Endometrial microvascular endothelial cells (primary cell): ENCODE measurements at regions not wholly inside any gene's neighbourhood (a gene's known extent, or its start where the extent isn't known, plus 50 kb on each side); places are given as distances from the start of the nearest gene placed in this dataset.
"Not testable (repeated sequence)": the region's sequence is repeated elsewhere in the genome, so short reads cannot be mapped to it uniquely, and the experiment has no call there.

ENCODE experiments used
- in situ Hi-C: cut with HindIII; loops from 2 replicates; pipeline ENCODE4 v1.10.0; 2017; ENCODE audit warnings: low sequenced_read_pairs, low pct_unique_long_range_greater_than_20kb; ENCODE audit errors: inconsistent ontology term

DNA sequence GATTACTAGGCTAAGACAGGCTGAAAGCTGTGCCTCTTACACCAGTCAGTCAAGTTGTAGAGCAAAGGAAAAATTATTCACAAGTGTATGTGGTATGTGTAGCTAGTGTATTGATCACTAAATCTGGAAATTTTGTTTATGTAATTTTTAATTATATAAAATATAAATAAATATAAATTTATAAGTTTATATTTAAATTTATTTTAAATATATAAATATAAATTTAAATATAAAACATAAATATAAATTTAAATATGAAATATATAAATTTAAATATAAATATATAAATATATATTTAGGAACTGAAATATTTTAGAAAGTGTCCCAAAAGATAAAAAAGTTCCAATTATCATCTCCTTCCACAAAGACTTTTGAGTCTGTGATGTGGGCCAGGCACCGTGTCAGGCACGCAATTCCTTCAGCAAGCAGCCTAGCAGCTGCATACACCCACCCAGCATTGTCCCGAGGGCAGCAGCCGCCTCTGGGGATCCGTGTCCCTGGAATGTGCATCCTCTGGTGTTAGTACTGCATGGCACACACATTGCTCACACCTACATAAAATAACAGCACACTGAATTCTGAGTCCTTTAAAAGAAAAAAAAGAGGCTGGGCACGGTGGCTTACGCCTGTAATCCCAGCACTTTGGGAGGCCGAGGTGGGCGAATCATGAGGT lies 1098.0 kb downstream of the BRD1 start:
- in situ Hi-C loops, result no loop called here

DNA sequence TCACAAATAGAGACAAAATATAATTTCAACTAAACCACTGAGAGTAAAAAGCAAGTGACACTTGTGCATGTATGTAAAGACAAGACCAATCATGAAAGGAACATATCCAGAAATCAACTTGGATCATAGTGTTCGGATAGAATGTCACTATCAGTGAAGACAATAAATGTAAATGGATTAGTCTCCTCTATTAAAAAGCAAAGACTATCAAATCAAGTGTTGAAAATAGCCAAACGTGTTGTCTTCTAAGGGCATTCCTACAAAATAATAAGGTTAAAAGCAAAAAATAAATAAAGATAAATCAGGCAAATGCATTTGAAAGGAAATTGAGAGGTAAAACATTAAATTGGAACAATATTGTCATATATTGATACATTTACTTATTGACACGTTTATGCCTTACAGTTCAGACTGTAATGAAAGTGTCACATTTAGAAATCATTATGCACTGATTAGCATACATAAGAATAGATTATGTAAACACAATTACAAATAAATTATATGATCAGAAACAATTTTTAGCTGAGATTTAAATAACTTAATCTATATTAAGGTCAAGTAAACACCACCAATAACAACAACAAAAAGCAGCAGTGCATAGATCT lies 1100.1 kb downstream of the BRD1 start:
- in situ Hi-C loops, result no loop called here

DNA sequence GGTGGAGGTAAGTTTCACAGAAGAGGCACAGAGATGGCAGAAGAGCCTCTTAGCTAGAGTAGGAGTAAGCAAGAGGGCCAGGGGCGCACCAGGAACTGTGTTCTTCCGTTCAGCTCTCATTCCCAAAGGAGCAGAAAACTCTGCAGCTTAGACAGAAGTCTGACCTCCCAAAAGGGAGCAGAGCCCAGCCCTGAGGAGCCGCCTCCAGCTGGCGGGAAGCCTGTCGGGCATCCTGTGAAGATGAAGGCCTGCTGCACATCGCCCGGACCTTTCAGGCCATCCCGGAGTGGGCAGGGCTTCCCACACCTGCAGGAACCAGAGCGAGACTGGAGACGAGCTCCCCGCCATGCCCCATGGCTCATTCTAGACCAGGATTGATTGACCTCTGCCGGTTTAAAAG lies 1102.8 kb downstream of the BRD1 start:
- in situ Hi-C loops, result no loop called here

DNA sequence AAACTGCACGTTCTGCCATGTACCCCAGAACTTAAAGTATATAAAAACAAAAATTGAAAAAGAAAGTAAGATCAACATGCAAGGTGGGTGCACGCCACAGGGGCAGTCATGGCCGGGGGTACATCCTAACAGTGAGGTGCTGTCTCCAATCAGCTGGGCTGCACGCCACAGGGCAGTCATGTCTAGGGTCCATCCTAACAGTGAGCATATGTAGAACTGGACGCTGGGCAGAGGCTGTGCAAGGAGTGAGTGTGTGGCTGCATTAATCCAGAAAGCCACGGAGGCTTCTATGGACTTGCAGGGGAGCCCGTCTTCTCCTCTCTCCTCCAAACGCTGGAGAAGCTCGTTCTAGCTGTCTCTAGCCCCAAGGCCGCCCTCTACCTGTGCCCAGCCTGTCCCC lies 1105.0 kb downstream of the BRD1 start:
- in situ Hi-C loops, result no loop called here

DNA sequence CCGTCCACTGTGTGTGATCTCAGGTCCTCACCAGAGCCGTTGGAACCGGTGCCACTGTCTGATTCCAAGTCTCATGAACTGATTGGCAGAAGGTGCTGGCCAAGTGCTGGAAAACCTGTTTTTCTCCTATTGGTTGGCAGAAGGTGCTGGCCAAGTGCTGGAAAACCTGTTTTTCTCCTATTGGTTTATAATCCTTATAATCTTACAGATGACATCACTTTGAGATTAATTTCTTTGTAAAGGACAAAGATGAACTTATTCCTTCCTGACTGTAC lies 1106.3 kb downstream of the BRD1 start:
- in situ Hi-C loops, result no loop called here

- in situ Hi-C loops, result no loop called here
Measured at GRCh38 chr22:48720662-48721394, 1106.8 kb downstream of the BRD1 start.

DNA sequence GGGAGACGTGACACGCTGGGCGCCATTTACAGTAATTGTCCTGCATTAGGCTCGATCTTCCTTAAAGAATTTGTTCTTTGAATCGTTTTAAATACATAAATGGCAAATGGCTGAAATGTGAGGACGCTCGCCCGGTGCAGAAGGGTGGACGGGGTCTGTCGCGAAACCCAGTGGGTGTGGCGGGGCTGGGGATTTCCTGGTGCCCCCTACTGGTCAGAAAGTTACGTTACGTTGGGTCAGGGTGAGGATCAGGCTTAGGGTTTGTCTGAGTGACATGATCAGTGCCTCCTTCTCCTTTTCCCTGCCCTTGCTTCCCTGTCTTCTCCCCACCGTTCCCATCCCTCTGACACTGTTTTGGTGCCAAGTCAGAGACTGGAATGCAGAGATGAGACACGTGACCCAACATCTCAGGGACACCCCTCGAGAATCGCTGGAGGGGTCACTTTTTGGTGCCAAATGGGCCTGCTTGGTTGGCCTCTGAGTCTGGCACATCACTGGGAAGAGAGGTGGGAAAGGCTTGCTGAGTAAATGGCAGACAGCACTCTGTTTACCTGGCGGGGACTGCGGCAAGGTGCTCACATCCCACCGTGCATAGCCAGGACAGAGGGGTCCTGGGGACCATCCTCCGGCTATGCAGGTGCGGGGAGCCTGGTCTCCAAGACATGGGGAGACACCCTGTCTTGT lies 1107.6 kb downstream of the BRD1 start:
- in situ Hi-C loops, result no loop called here

DNA sequence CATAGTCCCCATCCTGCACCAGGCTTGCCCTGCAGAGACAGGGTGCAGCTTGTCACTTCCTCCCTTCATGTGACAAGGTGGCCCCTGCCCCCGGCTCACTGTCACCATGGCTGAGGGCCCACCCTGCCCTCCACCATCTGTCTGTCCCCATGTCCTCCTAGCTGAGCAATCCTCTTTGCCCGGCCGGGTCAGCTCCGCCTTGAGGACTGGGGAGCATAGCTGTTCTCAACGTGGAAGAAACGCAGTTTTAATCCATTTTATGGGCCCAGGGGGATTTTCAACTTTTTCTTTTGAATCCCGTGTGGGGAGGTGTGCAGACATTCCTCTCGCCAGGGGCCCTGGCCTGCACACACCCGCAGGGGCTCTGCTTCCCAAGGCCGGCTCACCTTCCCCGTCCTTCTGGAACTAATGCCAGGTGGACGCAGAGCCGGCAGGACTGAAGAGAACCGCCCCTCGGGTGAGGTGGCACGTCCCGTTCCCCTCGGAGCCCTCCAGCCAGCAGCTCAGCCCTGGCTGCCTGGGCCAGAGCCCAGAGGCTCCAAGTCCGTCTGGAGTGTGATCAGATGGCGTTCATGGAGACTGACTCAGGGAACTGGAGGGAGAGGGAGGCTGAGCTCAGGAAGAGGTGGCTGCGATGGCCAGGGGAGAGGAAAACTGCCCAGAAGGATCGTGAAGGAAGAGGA lies 1108.7 kb downstream of the BRD1 start:
- in situ Hi-C loops, result no loop called here

DNA sequence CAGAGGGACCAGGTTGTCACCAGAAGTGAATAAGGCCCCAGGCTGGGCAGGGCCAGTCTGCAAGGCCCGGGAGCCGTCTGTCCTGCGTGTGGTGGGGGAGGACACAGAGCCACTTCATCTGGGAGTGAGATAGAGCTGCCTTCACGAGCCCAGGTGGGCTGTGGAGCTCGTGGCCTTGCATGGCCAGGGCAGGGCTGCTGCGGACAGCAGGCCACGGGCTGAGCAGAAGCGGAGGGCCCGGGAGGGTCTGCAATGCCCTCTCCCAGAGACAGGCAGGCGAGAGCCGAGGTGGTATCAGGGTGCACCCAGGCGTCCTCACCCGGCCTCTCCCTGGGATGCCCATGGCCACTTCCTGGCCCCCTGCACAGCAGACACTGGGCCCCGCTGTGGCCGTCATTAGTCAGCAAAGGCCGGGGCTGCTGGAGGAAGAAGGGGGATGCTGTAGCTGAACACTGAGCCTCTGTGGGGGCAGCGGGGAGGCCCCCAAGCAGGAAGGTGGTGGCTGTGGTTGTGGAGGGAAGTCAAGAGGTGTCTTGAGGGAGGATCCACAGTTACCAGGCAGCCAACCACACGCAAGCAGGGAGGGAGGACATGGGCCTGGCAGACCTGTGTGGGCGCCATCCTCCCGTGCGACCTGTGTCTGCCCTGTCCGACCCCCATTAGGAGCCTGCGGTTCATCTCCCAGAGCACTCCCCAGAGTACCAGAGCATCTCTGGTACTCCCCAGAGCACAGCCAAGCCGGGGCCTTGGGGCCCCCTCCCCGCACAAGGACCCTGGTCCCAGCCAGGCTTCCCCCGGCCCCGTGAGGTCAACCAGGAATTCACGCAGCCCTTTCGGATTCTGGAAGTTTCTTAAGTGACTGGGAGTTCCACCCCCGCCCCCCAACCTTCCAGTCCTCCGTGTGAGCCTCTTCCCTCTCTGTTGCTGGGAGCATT lies 1109.5 kb downstream of the BRD1 start:
- in situ Hi-C loops, result no loop called here

- in situ Hi-C loops, result no loop called here
Measured at GRCh38 chr22:48717076-48717810, 1110.4 kb downstream of the BRD1 start.

DNA sequence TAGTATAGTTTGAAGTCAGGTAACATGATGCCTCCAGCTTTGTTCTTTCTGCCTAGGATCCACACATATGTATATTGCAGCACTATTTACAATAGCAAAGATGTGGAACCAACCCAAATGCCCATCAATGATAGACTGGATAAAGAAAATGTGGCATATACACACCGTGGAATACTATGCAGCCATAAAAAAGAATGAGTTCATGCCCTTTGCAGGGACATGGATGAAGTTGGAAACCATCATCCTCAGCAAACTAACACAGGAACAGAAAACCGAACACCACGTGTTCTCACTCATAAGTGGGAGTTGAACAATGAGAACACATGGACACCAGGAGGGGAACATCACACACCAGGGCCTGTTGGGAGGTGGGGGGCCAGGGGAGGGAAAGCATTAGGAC lies 1111.5 kb downstream of the BRD1 start:
- in situ Hi-C loops, result not testable (repeated sequence)

DNA sequence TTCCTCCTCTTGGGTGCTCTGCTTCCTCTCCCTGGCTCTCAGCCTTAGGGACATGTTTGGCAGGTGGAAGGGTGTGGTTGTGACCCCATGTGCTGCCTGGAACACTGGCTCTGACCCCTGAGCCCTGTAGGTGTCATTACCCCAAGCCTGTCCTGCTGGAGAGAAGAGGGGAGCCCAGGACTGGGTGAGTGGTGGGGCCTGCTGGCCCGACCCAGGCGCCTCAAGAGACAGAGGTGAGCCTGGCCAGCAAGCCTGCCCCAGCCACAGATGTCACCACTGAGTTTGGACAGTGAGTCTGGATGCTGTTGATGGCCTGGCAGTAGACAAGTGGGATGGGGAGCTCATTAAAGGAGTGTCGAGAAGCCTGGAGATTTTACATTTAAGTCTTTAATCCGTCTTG lies 1112.2 kb downstream of the BRD1 start:
- in situ Hi-C loops, result no loop called here

DNA sequence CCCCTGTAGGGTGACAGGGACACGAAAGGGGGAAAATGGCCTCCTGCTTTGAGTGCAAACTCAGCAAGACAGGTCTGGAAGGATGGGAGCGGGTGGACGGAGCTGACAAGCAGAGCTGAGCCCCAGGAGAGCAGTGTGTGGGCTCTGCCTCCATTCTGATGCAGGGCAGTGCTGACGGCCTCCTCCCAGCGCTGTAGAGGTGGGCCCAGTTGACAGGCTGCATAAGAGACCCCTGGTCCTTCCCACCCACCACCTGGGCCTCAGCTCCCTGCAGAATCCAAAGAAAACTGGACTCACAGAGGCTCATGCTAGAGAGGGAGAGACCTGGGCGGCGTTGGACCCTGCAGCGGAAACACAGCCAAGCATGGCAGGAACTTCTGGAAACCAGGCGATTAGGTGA lies 1113.4 kb downstream of the BRD1 start:
- in situ Hi-C loops, result no loop called here

- in situ Hi-C loops, result no loop called here
Measured at GRCh38 chr22:48713272-48714205, 1114.1 kb downstream of the BRD1 start.

GRCh38 chr22:48712558-48713271 lies 1115.0 kb downstream of the BRD1 start:
- in situ Hi-C loops, result no loop called here

DNA sequence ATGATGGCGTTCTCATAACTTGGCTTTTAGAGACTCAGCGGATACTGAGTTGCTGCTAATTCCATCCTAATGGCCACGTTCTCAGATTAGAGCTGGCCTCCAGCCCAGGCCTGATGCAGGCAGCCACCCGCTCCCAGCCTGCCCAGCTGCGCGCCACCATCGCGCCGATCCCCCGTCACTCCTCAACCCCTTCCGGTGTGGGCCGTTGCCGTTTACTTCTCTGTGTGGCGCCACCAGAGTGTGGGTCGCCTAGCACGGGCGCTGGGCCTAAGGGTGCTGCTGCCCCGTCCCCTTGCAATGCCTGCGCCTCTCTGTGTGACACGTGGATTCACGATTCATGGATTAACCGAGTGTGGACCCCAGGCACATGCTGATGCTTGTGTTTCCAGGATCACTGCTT lies 1116.0 kb downstream of the BRD1 start:
- in situ Hi-C loops, result no loop called here
